ENCODE measurements at regions not wholly inside any gene's neighbourhood (a gene's known extent, or its start where the extent isn't known, plus 50 kb on each side); places are given as distances from the start of the nearest gene placed in this dataset.

DNA sequence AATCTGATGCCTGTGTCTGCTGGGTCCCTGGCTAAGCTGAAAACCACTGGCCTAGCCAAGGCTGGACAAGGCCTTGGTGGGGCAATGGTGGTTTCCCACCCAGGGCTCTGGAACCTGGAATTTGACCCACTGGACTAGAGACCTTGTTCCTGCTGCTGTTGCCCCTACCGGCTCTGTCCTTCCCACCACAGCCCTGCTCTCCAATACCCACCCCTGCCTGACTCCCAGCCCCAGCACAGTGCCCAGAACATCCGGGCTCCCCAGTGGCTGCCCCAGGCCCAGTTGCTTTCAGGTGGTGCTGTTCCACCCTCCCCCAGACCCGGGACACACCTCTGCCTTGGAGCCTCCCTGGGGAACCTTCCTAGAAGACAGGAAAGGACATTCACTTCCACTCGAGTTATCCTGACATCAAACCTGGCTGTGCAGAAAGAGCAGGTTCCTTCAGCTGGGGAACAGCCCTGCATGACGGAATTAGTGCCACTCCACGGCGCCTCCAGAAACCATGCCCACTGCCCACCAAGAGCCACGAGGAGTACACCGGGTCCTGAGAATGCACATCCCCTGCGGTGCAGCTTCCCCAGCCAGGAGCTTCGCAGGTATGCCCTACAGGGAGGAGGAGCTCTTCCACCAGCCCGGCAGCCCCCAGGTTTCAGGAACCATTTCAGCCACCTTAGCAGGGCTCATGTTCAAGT, 152.8 kb downstream of the OAT start:
- no peak for DNase-seq (ENCODE audit: low read depth, low spot score)

DNA sequence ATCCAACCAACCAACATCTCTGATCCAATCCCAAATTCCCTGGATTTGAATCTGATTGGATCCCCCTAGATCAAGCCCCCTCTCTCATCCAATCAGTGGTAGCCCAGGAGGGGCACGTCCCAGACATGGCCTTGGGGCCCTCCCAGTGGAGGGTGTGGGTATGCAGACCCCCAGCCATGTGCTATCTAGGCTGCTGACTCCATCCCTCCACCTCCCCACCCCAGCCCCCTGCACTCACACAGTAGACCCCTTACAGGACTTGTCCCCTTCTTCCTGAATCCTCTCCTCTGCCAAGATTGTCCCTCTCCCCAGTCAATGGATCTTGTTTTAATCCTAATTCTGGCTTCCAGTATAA, 153.4 kb downstream of the OAT start:
- no peak for DNase-seq (ENCODE audit: low read depth, low spot score)

DNA sequence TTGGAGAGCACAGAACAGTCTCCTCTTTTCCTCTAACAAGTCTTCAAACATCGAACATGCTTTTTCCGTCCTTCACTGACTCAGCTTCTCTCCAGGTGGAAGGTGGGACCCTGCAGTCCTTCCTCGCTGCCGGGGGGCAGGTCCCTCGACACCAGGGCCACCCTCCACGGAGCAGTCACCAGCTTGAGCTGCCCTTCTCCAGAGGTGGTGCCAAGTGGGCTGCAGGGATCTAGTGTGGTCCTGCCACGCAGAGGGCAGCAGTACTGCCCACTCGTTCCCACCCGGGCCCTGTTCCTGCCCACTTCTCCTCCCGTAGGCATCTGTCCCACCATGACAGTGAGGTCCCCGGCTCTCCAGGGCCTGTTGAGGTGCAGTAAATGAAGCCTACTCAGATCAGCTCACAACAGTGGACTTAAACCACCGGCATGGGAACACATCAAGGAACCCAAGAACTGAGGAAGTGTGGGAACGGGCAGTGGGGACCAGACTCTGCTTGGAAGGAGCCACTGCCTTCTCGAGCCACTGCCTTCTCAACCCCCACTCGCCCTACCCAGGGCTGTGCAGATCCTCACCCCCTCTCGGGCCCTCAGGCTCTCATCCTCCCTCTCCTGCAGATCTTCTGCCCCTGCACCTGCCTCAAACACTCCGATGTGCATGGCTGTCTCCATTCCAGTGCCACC, 153.9 kb downstream of the OAT start:
- no peak for DNase-seq (ENCODE audit: low read depth, low spot score)

DNA sequence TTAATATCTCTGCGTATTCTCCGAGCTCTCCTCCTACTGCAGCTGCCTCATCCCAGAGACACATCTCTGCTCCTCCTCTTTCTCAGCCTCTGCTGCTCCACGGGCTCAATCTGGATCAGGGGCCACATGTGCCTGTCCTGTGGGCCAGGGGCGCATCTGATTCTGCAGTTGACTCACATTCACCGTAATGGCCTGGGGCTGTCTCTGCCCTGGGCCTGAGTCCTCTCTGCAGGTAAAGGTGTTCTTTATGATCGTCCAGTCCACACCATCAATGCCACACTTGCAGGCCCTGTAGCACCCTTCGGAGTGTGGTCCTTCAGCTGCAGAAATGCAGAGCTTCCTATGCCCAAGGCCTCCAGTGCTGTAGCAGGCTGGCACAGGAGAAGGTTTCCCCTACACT, 154.5 kb downstream of the OAT start:
- no peak for DNase-seq (ENCODE audit: low read depth, low spot score)

DNA sequence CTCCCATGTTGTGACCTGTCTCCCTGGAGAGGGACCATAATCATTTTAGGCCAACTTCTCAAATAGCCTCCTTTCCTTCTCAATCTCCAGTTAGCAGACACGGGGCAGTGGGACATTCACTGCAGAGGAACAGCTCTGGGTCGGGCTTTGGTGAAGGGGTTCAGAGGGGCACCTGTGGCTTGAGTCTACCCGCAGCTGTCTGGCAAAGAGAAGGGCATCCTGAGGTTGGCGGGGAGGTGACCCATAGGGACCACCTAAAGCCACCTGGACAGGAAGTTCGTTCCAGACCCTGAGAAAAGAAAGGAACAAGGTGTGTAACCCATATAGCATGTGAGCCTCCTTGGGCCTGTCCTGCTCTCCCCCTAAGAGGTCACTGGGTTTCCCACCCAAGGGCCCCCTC, 155.0 kb downstream of the OAT start:
- no peak for DNase-seq (ENCODE audit: low read depth, low spot score)

DNA sequence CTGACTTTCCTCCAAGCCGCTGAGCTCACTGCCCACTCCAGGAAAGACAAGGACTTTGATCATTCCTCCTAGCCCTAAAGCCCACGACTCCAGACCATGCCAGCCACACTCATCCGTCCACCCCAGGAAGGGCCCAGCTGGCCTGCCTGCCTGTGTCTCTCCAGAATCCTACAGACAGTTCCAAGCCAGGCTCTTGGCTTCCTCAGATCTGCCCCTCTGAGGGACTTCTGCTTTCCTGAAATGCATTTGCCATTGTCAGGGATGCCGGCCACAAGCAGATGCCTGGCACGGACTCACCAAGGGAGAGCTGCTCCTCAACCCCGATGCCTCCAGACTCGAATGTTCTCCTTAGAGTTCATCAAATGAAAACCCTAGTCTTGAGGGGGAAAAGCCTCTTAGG, 155.8 kb downstream of the OAT start:
- DNase-seq (ENCODE audit: low read depth, low spot score), result no peak

DNA sequence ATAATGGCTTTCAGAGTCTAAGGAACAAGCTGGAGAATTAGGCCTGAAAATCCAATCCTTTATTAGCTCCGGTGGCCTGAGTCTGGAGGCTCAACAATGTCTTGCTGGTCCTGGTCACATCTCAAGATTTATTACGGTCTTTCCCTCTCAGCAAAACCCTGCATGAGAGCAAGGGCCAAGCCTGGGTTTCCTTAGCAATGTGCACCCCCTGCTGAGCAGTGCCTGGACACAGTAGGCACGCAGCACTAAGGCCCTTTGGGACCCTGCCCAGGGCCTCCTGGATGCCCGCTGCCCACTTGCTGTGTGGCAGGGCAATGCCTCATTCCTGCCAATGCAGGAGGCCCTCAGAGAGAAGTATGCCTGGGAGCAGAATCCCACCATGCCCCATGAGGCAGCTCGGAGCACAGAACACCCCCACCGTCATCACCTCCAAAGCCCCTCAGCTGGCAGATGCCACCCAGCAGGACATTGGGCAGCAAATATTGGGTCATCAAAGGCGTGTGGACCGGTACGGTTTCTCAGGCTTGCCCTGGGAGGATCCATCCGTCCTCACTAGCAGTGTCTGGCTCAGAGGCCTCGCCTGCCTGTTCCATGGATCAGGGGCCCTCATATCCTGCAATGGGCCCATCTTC, 156.4 kb downstream of the OAT start:
- DNase-seq (ENCODE audit: low read depth, low spot score), result no peak

DNA sequence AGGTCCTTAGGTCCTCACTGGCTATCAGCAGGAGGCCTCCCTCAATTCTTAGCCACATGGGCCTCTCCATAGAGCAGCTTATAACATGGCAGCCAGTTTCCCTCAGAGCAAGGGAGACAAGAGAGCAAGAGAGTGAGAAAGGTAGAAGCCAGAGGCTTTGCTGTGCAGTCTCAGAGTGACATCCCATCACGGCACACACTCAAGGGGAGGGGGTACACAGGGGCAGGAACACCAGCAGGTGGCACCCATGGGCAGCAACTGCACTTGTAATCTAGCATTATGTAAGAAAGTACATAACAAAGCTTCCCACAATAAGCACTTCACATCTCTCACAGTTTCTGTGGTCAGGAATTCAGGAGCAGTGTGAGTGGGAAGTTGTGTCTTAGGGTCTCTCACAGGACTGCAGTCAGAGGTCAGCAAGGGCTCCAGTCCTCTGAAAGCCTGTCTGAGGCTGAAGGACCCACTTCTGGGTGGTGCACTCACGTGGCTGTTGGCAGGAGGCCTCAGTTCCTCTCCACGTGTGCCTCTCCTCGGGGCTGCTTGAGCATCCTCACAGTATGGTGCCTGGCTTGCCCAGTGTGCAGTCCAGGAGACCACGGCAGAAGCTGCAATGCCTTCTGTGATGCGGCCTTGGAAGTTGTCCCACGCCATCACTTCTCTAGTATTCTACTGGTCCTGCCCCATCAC, 159.4 kb downstream of the OAT start:
- no peak for DNase-seq (ENCODE audit: low read depth, low spot score)

DNA sequence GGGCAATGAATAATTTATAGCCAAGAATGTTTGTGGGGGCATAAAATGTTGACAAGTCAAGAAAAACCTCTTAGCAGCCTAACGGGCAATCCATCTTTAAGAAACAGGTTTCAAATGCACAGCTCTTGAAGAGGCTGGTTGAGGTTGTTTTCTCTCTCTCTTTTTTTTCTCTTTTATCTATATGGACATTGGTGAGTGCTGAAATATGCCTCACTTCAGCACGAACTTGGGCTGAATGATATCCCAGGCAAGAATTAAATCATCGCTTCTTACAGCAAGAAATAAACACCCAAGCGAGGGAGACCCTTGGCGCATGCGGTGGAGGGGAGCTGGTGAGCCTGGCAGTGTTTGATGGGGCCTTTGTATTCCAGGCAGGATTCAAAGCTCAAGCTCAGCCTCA, 160.9 kb downstream of the OAT start:
- DNase-seq (ENCODE audit: low read depth, low spot score), result no peak

DNA sequence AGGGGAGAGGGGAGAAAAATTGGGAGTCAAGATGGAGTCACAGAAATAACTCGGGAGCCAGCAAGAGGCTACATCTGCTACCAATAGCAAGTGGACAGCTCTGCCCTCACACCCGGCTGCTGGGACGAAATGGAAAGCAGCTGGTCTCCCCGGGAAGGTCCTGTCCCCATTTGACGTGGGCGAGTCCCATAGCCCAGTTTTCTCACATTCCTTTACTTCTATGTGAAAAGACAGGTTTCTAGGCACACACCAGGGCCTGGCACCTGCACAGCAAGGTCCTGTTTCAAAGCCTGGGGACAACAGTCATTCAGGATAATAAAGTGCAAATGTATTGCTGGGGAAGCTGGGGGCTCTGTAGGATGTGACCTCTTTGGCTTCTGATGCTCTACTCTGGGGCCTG, 162.6 kb downstream of the OAT start:
- DNase-seq (ENCODE audit: low read depth, low spot score), result no peak

DNA sequence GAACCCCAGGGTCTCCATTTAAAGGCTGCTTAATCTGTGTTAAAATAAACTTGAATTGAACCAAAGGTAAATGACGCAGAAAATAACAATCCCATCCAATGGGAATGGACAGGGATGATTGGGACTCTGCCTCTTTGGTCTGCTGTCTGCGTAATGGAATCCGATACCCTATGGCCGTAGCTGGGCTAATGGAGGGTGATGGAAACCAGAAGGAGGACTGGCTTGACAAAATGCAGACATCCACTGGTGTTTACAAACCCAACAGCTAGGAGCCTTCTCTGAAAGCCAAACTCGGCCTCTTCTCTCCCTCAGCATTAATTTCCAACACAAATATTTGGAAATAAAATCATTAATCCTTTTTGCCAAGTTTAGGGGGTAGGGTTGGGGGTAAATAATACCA, 162.2 kb upstream of the CHST15 start:
- DNase-seq (ENCODE audit: low read depth, low spot score), result no peak

DNA sequence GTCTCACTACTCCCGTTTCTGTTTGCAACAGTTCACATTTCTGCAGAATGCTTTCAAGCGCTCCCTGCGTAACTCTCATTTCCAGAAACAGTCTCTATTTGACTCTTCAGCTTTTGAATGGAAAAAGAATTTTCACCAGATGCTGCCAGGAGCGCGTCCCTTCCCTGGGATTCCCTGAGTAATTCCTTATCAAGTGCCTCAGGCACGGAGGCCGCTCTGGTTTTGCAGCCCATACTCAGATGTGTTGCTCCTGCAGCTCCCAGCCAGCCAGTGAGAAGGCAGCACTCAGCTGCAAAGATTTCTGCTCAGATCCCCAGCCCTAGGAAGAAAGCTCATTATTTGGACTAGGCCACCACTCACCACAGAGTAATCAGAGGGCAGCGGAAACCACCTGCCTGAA, 161.1 kb upstream of the CHST15 start:
- no peak for DNase-seq (ENCODE audit: low read depth, low spot score)

DNA sequence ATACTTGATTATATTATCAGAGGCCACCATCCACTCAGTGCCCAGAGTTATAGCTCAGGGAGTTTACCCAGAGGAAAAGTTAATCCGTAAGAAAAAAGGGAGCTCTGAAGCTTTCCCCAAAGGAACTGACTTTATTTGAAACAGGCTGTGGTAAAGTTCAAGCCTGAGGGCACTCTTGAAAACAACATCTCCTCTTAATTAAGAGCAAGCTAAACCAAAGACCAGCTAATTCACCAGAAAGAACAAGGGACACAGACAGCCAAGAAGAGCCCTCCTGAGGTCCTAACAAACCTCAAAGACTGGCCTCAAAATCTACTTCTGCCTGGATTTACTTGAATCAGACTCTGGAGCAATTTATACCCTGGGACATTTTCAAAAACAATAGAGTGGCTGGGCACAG, 159.6 kb upstream of the CHST15 start:
- no peak for DNase-seq (ENCODE audit: low read depth, low spot score)

DNA sequence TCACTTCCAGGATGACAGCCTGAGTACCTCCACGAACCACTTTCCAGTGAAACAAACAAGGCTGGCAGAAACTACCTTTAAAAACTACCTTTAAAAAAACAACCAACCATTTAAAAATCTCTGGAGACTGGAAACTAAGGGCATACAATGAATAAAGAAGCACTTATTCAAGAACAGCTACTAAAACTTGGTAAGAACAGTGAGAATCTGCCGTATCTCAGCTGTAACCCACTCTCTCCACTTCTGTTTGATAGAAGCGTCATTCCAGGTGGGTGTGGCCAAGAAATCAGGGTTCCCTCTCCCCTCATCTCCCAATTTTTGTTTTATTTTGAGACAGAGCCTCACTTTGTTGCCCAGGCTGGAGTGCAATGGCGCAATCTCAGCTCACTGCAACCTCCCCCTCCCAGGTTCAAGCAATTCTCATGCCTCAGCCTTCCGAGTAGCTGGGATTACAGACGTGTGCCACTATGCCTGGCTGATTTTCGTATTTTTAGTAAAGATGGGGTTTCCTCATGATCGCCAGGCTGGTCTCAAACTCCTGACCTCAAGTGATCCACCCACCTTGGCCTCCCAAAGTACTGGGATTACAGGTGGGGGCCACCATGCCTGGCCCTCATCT, 158.8 kb upstream of the CHST15 start:
- DNase-seq (ENCODE audit: low read depth, low spot score), result no peak

DNA sequence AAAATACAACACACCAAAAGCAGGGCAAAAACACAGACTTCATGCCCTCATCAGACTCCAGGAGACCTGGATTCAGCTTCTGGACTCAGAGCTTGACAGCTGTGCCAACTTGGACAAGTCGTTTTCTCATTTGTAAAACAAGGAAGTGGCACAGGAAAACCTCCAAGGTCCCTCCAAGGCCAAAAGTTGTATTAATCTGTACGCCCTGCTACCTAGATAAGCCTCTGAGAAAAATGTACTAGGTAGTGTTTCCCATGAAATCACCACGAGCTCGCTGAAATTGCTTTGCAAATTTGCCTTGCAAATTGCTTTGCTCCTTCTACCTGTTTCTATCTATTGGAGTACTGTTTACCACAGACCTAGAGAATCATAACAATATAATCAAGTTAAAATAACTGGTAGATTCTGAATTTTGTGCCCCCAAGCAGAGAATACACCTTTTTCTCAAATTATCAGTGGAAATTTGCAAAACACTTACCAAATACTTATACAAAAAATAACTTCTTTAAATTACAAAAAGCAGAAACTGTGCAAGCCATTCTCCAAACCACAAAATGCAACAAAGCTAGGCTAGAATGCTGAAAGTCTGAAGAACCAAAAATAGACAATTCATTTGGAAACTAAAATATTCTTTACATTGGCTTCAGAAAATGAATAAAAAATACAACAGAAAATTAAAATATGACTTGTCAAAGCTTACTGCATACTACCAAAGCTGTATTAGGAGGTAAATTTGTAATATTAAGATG, 158.1 kb upstream of the CHST15 start:
- no peak for DNase-seq (ENCODE audit: low read depth, low spot score)

DNA sequence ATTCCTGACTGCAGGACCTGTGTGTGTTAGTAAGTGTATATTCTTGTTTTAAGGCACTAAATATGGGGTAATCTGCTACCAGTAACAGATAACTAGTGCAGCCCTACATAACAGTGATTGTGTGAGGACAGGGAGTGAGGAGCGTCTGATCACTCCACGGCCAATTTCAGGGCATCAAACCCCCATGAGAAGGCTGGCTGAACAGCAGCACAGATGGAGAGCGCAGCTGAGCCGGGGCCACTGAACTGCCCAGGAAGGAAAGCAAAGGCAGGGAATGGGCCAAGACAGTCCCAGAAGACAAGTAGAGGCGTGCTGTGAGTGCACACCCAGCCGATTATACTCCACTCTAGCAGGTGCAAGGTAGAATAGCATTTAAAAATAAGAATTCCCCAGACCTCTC, 157.1 kb upstream of the CHST15 start:
- DNase-seq (ENCODE audit: low read depth, low spot score), result no peak

DNA sequence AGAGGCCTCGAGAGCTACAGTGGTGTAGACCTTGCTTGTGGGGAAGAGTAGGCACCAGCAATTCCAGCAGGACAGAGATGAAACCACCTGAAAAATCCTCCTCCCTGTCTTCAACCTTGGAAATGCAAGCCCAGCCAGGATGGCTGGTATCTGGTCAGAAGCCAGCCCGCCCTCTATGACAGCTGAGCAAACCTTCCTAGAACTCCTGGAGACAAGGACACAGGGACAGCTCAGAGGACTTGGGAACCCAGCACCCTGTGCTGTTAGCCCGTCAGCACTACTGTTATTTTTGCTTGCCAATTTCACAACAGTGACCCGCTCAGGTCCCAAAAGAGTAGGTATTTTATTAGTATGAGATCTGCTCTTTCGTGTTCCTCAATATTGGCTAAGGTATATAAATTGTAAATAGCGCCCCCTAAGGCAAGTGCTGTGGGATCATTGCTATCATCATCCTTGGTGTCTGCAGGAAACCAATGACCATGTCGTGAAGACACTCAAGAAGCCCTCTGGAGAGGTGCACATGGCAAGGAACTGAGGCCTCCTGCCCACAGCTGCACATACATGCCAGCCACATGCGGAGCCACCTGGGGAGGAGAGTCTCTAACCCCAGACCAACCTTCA, 156.5 kb upstream of the CHST15 start:
- DNase-seq (ENCODE audit: low read depth, low spot score), result no peak

DNA sequence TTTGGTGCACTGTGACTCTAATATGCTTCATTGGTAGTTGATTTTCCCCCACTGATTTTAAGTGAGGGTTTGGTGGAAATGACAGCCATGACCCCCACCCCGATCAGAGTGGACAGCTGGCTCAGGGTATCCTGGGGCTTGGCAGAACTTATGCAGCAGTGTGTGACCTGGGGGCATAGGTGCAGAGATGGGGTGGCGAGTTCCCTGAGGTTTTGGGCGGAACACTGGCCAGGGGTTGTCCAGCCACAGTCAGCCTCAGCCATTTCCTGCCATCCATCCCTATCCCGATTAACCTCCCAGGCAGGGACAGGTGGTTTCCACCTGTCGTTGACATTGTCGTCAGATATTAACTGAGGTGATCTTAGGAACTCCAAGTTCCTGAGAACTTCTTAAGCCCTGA, 155.8 kb upstream of the CHST15 start:
- no peak for DNase-seq (ENCODE audit: low read depth, low spot score)

DNA sequence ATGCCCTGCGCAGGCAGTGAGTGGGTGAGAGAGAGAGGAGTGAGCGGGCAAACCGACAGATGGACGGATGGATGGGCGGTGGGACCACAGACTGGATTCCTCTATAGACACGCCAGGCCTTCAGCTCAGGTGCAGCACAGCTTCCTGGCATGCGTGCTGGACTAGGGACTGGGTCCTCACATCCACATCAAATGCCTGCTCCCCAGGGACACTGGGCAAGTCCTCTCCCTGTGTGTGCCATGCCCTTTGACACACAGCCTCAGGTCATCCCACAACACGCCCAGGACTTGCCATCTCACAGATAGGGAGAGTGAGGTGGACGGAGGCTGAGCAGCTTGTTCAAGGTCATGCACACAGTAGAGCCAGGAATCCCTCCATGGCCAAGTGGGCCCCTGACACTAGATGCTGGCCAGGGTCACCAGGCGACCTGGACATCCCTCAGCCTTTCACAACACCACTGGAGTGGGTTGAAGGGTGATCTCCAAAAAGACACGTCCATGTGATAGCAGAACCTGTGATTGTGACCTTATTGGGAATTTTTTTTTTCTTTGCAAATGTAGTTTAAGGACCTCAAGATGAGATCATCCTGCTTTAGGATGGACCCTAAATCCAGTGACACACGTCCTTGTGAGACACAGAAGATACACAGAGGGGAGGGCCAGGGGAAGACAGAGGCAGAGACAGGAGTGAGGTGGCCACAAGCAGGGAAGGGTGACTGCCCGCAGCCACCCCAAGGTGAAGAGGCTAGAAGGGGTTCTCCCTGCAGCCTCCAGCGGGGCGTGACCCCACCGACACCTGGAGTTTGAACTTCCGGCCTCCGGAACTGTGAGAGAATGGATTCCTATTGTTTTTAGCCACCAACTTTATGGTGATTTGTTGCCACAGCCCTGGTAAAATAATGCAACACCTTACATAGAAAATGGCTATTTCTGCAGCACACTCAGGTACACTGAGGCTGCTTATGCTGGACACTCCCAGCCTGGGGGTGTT, 155.0 kb upstream of the CHST15 start:
- no peak for DNase-seq (ENCODE audit: low read depth, low spot score)
